HG03342 (cell line): ENCODE measurements at regions not wholly inside any gene's neighbourhood (a gene's known extent, or its start where the extent isn't known, plus 50 kb on each side); places are given as distances from the start of the nearest gene placed in this dataset.

Source experiments
- ATAC-seq: cut with Tn5 transposase; IDR thresholded peaks from one replicate; pipeline ENCODE4 v1.9.1; 2021; ENCODE audit warnings: mild to moderate bottlenecking, moderate library complexity; ENCODE audit not compliant: unreplicated experiment

DNA sequence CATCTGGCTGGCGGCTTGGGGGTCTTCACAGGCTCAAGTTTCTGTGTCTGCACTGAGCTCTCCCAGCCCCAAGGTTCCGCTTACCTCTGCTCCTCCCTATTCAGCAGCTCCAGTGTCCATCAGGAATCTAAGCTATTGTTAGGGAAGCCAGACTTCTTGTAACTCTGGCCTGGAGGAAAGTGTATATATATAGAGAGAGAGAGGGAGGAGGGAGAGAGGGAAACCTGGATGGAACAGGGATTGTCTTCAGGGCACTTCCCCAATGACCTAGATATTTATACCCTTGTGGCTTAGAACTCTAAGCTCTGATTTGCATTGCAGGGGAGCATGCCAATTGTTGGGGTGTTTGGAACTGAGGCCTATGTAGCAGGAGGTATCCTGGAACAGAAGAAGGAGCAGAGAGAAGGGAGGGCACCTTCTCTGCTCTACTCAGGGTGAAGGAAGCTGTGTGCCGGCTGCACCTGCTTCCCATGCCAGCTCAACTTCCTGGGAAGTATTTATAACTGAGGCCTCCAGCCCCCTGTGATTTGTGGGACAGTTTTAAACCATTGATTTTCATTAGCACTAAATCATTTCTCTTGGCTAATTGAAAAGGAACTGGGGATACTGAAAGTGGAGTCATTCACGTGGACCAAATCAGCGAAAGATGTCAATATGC, 70.9 kb downstream of the NAV1 start:
- ATAC-seq = no peak

DNA sequence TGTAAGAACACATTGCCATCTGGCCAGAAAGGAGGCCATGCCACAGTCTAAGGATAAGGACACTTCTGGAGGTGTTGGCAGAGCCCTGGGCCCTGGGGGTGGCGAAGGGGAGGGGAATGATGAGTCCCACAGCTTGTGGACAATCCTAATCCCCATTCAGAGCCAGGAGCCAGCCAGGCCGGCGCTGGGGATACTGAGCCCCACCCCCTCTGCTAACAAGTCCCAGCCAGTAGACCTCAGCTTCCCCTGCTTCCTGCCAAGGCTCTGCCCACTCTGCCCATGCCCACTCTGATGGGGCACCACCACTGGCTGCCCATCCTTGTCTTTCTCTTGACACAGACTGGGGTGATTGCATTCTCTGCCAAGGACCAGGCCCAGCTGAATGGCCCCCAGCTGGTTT, 71.9 kb downstream of the NAV1 start:
- ATAC-seq = no peak

DNA sequence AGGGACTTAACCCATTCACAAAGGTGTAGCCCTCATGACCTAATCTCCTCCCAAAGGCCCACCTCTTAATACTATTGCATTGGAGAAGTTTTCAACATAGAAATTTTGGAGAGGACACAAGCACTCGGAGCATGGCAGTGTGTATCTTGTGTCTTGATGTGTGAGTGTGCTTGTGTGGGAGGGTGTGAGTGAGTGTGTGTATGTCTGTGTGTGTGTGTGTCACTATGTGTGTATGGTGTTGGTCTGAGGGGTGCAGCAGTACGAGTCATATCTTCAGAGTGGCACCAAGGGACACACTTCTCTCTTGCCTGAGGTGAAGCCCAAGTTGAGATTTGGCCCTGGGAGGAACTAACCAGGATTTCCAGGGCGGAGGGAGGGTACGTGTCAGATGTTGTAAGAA, 73.7 kb downstream of the NAV1 start:
- no peak for ATAC-seq

DNA sequence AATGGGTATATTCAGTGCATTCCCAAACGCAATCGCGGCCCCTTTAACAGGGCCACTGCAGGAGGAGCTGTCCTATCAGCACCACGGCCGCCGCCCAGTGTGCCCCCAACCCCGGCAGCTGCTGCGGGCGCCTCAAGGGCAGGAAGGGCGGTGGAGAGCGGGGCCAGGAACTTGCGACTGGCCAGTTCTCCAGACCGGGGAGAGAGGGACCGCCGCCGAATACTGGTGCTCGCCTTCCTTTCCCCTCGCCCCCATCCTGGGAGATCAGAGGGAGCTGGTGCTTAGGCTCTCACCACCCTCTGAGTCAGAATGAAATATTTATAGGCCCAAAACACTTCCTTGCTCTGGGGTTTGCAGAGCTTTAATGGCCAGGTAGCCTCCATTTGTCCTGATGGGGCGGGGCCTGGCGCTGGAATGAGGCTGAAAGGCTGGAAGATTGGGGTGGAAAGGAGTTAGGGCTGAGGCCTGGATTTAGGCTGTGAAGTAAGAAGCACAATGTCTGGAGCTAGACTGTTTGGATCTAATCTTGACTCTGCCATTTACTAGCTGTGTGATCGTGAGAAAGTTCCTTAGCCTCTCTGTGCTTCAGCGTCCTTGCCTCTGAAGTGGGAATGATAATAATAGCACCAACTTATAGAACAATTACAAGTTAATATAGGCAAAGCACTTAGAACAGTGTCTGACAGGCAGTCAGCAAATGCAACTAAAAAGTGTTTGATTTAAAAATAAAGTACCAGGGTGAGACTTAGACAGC, 75.5 kb downstream of the NAV1 start:
- ATAC-seq = no peak

DNA sequence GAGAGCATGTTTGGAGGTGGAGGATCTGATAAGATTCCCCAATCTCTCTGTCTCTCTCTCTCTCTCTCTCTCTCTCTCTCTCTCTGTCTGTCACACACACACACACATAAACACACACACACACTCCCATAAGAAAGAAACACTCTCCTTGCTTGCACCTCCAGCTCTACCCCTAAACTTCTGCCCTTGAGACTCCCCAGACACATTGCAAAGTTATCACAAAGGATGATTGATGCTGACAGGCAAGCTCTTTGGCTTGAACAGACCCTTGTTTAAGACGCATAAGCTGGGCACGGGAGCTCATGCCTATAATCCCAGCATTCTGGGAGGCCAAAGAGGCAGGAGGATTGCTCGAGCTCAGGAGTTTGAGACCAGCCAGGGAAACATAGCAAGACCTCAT, 78.2 kb downstream of the NAV1 start:
- no peak for ATAC-seq

DNA sequence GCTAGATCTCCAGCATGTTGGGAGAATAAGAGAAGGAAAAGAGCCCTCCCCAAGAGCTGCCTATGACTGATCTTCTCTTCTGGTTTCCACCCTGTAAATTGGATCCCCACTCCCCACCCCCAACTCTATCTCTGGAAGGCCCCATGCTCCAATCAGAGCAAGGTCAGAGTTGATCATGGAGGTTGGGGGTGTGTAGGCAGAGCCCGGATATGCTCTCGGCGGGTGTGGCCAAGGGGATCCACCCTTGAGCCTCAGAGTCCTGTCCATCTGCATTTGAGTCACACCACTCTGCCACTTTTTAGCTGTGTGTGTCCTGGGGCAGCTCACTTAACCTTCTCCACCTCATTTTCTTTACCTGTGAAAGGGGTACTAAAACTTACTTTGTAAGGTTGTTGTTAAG, 79.5 kb downstream of the NAV1 start:
- no peak for ATAC-seq

DNA sequence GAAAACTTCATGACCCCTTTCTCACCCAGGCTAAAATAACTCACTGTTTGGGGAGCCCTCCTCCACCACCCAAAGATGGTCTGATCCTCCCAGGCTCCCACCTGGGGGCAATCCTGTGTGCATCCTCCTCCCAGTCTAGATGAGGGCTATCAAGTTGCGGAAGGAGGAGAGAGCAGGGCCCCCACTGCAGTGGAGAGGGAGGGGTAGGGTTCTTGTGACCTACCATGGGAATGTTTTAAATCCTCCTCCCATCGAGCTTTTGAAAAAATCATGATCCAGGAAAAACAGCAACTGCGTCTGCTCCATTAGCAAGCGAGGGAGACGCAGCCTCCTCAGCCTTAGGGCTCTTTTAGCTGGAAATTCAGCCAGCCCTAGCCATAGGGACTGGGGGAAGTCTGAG, 80.0 kb downstream of the NAV1 start:
- ATAC-seq = no peak

DNA sequence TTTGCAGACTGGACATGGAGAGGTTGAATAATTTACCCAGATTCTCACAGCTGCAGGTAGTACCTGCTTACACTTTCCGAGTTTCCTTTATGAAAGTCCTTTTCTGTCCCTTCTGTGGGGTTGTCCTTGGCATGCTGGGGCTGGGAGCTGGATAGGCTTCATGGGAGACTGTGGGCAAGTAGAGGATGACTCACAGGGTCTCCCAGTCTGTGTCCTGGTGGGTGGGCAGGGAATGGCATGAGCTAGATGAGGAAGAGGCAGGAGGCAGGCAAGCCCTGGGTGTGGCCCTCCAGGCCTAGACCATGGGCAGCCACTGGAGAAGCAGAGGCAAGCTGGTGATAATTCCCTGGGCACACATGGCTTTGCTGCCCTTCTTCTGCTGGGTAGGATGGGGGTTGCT, 80.6 kb downstream of the NAV1 start:
- ATAC-seq = no peak

DNA sequence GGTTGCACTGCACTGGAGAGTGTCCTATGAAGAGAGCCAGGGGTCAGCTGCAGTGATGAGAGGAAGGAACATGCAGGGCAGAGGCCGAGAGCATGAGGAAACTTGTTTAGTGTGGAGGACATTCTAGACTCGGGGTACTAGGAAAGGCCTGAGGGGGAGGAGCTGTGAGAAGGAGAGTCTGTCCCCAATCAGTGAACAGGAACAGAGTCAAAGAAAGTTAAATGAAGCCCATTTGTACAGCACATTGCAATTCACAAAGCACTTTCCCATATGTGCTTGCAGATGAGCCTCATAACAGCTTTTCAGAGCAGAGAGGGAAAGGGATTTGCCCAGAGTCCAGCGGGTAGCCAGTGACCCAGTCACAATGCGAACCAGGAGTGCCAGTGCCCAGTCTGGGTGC, 83.4 kb downstream of the NAV1 start:
- ATAC-seq = no peak

DNA sequence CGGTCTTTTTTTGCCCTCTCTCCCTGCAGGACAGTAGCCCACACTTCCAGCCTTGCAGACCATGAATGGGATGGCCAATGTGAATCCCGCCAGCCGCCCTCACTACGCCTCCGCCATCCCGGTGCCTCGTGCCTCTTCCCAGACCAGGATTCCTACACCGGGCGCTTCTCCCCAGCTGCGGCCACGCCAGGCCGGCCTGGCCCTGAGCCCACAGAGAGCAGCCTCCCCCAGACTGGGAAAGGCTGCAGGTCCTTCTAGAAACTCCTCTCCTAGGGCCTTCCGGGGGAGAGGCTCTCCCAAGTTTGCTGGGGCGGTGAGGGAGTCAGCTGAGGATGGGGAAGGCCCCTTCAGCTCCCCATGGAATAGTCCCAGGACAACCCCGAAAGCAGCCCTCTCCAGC, 83.9 kb downstream of the NAV1 start:
- no peak for ATAC-seq

DNA sequence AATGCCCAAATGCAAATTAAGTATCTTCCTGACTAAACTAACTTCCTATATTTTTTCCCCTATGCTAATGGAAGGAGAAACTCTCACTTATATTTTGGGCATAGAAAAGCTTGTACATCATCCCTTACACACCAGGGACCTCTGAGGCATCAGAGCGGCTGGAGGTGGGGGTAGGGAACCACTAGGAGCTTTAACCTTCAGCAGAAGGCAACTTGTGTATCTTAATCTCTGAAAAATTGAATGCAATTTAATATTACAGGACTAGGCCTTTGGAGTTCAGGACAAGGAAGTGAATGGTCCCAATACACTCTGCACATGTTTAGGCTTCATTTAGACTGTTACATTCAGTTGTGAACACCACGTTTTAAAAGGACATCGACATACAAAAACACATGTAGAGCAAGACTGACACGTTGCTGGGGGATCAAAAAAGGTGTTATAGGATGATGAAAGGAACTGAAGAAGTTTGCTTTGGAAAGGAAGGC, 85.9 kb downstream of the NAV1 start:
- ATAC-seq = no peak

DNA sequence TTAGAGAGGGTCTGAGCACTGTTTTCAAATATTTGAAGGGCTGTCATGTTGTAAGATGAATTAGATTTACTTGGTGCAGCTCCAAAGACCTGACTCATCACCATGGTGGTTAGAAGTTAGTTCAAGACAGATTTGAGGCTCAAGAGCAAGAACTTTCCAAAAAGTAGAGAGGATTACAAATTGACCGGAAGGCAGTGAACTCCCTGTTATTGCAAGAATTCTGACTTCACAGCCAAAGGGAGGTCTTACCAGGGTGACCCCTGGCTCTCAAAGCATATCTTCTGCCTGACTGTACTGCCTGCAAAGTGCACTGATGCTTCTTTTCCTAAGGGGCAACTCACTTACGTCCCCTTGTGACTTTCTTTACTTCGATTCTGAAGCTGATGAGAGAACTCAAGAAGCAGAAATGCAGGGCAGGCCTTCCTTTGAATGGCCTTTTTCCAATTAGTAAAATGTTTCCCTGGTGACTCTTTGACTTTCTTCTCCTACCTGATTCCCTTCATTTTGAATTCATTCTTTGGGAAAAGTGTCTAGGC, 86.4 kb downstream of the NAV1 start:
- no peak for ATAC-seq

DNA sequence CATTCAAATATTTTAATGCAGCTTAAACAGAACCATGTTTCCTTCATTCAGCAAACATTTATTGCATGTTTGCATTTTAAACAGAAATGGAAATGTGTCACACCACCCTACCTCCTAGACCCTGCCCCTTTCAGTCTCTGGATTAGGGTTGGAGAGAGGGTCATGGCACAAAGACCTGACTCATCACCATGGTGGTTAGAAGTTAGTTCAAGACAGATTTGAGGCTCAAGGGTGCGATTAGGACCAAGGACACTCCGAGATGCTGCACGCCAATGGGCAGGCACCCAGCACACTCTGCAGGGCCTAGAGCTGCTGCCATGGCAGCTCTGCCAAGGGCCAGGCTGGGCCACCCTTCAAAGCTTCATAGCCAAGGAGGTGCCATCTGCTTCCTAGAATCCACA, 86.9 kb downstream of the NAV1 start:
- ATAC-seq = no peak

DNA sequence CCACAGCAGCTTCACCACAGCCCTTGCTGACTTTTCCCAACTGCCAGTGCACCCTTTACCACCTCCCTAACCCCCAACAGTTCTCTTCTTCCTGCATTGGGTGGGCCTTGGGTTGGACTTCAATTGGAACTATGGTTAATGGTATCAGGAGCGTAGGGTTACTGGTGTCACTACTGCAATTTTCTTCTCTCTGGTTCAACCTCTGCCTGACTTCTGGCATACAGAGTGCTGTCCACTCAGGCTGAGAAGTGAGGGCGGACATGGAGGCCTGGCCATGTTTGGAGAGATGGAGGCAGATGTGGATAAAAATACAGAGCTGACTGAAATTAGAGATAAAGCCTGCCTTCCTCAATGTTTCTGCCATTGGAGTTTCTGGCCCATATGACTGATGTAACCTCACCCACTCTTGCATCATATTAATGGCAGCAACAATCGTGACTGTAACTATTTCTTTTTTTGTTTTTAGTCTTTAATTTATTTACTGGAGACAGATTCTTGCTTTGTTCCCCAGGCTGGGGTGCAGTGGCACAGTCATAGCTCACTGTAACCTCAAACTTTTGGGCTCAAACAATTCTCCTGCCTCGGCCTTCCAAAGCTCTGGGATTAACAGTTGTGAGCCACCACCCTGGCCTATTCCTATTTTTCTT, 87.8 kb downstream of the NAV1 start:
- no peak for ATAC-seq

DNA sequence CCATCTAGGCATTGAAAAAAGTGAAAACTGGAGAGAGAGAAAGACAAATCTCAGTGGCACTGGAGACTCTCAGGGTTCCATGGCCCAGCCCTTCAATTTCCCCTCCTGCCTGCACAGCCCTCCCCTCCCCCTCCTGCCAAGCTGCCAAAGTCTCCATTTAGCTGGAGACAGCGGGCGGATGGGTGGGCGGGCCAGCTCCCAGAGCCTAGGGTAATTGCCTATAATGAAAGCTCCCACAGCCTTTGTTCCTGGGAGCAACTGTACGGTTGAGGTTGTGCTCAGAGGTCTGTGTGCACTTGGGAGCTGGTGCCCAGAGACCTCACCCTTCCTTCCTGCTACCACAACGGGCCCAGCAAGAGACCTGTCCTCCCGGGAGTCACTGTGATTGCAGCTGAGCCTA, 89.6 kb downstream of the NAV1 start:
- no peak for ATAC-seq

DNA sequence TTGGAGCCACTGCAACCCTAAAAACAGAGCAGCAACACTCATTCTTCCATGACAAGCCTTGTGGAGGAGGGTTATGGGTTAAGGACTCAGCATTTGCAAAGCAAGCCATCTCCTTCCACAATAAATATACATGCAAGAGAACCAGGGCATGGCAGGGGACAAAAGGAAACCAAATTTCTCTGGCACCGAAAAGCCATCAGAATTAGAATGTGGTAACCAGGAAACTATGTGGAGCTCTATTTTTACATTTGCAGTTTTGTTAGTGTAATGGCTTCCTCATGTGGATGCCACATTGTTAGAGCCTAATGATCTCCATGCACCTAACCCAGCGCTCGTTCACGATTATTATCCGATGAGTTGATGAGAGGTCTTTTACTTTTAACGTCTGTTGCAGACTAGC, 91.7 kb downstream of the NAV1 start:
- ATAC-seq = no peak

DNA sequence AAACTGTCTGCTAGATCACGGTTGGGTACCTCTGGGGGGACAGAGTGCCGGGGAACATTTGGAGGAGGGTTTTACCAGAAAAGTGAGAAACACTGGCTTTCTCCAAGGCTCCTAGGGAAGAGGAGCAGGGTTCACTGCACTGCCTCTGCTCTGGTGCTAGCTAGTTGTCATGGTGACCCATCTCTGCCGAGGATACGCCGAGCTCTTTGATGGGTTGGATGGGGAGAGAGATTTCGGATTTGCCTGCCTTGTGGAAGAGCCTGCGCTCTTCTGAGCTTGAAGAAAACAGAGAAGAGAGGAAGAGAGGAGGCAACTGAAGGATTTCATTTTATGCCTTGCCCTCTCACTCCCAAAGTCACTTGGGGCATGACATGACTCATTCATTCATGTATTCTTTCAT, 92.1 kb downstream of the NAV1 start:
- ATAC-seq = no peak

DNA sequence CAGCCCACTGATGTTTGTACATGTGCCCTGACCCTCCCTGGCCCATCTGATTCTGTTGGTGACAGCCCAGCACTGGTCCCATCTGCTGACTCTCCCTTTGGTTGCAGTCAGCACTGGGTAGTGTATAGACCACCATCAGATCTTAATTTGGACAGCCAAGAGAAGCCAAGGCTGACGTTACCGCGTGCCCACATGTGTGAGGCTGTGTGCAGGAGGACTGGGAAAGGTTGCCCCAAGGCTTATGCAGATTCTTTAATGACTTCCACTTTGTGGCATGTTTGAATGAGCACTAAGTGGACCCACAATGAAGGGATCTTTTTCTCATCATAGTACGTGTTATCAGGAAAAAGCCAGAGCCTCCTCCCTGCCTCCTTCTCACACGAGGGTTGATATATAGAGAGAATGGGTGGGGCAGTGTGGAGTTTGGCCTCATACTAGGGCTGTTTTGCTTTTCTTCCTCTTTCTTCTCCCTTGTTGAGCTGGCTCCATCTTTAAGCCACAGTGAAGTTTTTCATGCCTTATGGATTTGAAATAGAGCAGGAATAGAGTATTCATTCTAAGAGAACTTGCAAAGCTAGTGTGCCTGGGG, 93.5 kb downstream of the NAV1 start:
- ATAC-seq = no peak

DNA sequence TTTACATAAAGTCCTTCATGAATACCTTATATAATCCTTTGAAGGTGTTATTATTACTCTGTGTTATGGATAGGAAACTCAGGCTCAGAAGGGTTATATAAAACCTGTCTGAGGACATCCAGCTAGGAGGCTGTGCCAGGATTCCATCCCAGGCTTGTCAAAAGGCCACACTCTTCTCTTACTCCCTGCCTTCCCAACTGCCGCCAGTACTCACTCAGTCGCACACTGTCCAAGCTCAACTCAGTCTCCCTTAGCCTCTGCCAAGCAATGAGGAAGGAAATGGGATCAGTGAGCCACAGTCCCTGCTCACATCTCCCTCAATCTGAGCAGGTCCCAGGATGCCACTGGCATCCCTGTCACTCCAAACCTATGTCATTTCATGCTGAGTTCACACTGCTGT, 94.4 kb downstream of the NAV1 start:
- no peak for ATAC-seq

DNA sequence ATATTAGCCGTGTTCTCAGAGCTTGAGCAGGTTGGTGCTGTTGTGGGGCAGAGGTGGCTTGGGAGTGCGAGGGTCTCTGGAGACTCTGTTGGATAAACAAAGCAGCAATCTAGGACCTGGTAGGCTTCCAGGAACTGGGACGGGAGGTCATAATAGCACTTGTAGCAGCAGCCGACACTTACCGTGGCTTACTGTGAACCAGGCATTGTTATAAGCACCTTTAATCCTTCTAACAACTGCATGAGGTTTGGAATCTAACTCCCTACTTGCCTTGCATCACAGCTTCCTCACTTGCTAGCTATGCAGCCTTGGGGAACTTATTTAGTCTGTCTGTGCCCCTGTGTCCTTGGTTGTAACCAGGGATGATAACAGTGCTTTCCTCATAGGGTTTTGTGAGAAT, 94.9 kb downstream of the NAV1 start:
- no peak for ATAC-seq

DNA sequence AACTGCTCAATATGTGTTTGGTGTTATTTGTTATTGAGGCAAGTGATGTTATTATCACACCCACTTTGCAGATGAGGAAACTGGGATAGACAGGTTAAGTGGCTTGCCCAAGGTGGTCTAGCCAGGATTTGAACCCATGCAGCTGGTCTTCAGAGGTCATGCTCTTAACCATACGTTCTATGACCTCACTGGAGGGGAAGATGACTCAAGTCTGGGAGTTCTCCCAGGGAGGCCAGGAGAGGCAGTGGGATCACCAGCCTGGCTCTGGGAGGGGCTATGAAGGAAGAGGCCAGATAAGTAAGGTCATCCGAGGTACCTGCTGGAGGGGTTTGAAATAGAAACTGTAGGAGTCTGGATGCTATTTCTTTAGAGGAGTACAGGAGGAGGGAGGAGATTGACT, 95.3 kb downstream of the NAV1 start:
- no peak for ATAC-seq

DNA sequence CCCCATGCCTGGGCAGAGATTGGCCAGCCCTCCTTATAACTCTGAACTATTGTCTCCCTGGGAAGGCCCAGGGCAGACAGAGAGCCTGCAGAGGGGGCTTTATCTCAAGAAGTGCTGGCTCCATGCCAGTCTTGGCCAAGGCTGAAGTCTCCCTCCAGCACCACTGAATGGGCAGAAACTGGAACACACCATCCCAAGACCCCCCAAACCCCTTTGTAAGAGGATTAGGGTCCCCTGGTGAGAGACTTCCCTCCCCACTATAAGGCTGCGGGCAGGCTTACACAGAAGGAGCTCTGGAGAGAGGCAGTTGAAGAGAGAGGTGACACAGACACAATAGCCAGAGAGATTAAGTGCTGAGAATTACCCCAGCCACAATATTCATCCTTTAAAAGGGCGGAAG, 97.2 kb downstream of the NAV1 start:
- ATAC-seq = no peak
